ENCODE measurements at regions not wholly inside any gene's neighbourhood (a gene's known extent, or its start where the extent isn't known, plus 50 kb on each side); places are given as distances from the start of the nearest gene placed in this dataset.

DNA sequence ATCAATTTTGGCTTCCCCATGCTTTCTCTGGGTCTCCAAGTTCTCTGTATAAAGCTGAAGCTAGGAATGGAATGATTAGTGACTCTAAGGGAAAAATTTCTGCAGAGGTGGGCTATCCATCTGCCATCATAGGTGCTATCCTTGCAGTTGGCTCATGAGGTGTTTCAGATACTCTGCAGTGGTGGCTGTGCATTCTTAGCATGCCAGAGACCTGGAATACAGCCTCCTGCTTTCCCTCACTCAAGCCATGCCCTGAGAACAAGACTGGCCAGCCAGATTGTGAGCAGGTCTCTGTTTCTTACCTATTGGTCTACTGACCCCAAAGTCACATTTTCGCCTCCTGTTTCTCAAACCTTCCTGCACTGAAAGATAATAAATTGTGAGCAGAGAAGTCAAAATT is 719.6 kb downstream of the CCSER2 start:
- Histone ChIP-seq H3K27me3 (no peaks in the 10 kb centered on the region), H3K4me1 (no peaks in the 10 kb centered on the region), H3K9me3 (peaks cover 0 to 23% (median 0%) of the 10 kb centered on the region in 11 donors), H3K4me3 (no peak overlapping the region), H3K36me3 (no peaks in the 10 kb centered on the region), H3K27ac (no peak overlapping the region)
- DNase-seq, result no peak
- WGBS, 2 donors, result 73 to 78% methylated on average over 1 of the region's 1 CpG
- ATAC-seq, result no peak
- TF ChIP-seq, protein P1, sequence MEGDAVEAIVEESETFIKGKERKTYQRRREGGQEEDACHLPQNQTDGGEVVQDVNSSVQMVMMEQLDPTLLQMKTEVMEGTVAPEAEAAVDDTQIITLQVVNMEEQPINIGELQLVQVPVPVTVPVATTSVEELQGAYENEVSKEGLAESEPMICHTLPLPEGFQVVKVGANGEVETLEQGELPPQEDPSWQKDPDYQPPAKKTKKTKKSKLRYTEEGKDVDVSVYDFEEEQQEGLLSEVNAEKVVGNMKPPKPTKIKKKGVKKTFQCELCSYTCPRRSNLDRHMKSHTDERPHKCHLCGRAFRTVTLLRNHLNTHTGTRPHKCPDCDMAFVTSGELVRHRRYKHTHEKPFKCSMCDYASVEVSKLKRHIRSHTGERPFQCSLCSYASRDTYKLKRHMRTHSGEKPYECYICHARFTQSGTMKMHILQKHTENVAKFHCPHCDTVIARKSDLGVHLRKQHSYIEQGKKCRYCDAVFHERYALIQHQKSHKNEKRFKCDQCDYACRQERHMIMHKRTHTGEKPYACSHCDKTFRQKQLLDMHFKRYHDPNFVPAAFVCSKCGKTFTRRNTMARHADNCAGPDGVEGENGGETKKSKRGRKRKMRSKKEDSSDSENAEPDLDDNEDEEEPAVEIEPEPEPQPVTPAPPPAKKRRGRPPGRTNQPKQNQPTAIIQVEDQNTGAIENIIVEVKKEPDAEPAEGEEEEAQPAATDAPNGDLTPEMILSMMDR (IDR thresholded peaks at IDR 0.05), result no peak
- intact Hi-C loops (cut with DNase I), result no loop called here

DNA sequence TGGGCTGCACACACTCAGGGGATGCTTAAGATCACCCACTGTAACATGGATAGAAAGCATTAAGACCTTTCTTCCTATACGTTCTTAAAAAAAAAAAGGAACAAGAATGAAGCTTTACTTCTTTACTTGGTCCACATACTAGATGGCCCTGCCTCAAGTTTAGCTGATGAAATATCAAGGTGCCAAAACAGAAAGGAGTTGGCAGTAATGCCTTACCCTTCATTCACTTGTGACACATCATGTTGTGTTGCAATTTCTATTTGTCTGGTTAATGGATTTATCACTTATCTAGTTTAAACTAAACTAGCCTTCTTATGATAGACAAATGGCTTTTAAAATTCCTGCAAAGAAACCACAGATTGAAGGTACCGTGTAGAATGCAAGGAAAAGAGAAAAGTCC is 720.3 kb downstream of the CCSER2 start:
- intact Hi-C loops (cut with DNase I), result no loop called here
- H3K4me3 ChIP-seq, result no peak overlapping the region
- ATAC-seq (no peak), DNase-seq (no peak)
- peaks cover 0 to 23% (median 0%) of the 10 kb centered on the region in 11 donors for H3K9me3 ChIP-seq
- TF ChIP-seq, protein P1 (IDR thresholded peaks at IDR 0.05), result no peak
- no peak overlapping the region for H3K27ac ChIP-seq
- 79 to 80% methylated on average over 2 of the region's 2 CpGs for WGBS, 2 donors
- no peaks in the 10 kb centered on the region for H3K27me3 ChIP-seq
- no peaks in the 10 kb centered on the region for H3K4me1 ChIP-seq
- no peaks in the 10 kb centered on the region for H3K36me3 ChIP-seq

DNA sequence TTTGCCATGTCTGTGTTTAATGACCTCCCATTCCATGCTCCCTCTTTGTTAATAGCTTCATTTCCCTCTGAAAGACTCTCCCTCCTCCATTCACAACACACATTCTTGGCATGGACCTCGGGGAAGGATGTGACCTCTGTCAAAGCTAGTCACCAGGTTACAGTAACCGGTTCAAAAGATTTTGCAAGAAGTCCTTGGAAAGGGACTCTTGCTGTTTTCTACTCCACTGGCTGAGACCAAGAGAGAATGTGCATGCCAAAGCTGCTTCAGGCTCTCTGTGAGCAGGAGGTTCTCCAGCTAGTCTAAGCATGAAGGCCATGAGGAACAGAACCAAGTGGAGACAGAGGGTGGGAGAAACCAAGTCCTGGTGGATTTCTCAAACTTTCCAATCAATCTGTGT is 732.6 kb downstream of the CCSER2 start:
- TF ChIP-seq, protein P1 (IDR thresholded peaks at IDR 0.05), result no peak
- intact Hi-C loops (cut with DNase I), result no loop called here

DNA sequence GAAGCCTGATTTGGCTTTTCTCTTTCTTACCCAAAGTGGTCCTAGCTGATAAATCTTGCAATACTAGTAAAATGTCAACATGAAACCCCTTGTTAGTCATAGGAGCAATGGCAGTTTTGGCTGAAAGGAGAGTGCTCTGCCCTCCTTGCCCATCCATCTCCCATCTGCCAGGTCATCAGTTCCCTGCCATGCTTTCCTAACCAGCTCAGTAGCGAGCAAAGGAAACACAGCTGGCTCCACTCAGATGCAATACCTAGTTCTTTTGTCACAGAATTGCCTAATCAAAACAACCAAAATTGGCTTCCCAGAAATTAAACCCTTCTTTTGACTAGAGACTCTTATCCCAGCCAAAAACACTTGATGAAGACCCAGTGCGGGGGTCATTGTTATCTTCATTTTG is 733.0 kb downstream of the CCSER2 start:
- TF ChIP-seq, protein P1 (IDR thresholded peaks at IDR 0.05), result no peak

More for the DNA sequence above, 732.6 kb downstream of the CCSER2 start:
- peaks cover 0 to 28% (median 4%) of the 10 kb centered on the region in 11 donors for H3K9me3 ChIP-seq
- ATAC-seq (no peak), DNase-seq (no peak)
- H3K27me3 ChIP-seq, result no peaks in the 10 kb centered on the region
- no peaks in the 10 kb centered on the region for H3K36me3 ChIP-seq
- WGBS, 2 donors, result 37 to 73% methylated on average over 2 of the region's 2 CpGs
- no peak overlapping the region for H3K4me3 ChIP-seq
- no peaks in the 10 kb centered on the region for H3K4me1 ChIP-seq
- no peak overlapping the region for H3K27ac ChIP-seq

More for the DNA sequence above, 733.0 kb downstream of the CCSER2 start:
- no peak overlapping the region for H3K27ac ChIP-seq
- DNase-seq, result no peak
- H3K4me1 ChIP-seq, result no peaks in the 10 kb centered on the region
- intact Hi-C loops (cut with DNase I), result no loop called here
- no peak for ATAC-seq
- no peaks in the 10 kb centered on the region for H3K36me3 ChIP-seq
- WGBS, 2 donors, result 74 to 91% methylated on average over 2 of the region's 2 CpGs
- H3K4me3 ChIP-seq, result no peak overlapping the region
- no peaks in the 10 kb centered on the region for H3K27me3 ChIP-seq
- peaks cover 0 to 26% (median 2%) of the 10 kb centered on the region in 11 donors for H3K9me3 ChIP-seq
